ENCODE measurements at regions not wholly inside any gene's neighbourhood (a gene's known extent, or its start where the extent isn't known, plus 50 kb on each side); places are given as distances from the start of the nearest gene placed in this dataset.

DNA sequence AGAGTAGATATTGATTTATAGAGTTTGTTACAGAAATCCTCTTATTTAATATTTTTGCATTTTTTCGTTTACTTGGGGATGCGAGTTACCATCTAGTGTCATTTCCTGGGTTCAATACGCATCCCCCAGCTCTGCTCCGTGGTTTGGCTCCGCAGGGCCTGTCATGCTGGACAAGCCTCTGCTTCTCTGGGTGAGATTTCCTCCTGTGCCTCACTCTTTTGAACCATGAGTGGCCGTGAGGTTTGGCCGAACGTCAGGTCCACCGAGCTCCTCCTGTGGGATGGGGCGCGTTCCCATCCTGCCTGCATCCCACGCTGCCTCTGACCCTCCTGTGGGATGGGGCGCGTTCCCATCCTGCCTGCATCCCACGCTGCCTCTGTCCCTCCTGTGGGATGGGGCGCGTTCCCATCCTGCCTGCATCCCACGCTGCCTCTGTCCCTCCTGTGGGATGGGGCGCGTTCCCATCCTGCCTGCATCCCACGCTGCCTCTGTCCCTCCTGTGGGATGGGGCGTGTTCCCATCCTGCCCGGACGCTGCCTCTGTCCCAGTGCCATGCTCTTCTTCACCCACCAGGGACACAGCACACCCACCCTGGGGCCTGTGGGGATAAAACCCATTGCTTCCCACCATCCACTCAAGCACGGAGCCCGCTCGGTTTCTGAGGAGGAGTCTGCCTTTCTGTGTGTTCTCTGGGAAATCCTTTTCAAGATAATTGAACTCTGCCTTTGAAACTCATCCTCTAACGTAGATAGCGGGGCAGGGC is 506.8 kb downstream of the BRD1 start:
- TF ChIP-seq EZH2 (IDR thresholded peaks at IDR 0.05; ENCODE audit: insufficient read depth, poor library complexity, severe bottlenecking) (no peak), EZH2phosphoT487 (IDR thresholded peaks at IDR 0.05; ENCODE audit: insufficient read depth, low read depth) (no peak)
